ENCODE measurements at regions not wholly inside any gene's neighbourhood (a gene's known extent, or its start where the extent isn't known, plus 50 kb on each side); places are given as distances from the start of the nearest gene placed in this dataset.

GRCh38 chr5:5078009-5078897 is 61.9 kb upstream of the ADAMTS16 start:
- no peaks in the 10 kb centered on the region for H3K79me2 ChIP-seq (ENCODE audit: insufficient read depth, low read depth)
- H3K36me3 ChIP-seq (ENCODE audit: insufficient read depth): no peaks in the 10 kb centered on the region
- no peak overlapping the region for H3K27ac ChIP-seq
- no peak overlapping the region for H3K4me3 ChIP-seq (IDR thresholded peaks at IDR 0.05; ENCODE audit: insufficient read depth, low read depth, low read length)
- no peak for TF ChIP-seq CTCF (conservative IDR thresholded peaks at IDR 0.05; ENCODE audit: low read depth, low read length)
- no peaks in the 10 kb centered on the region for H3K4me1 ChIP-seq (ENCODE audit: low read depth, poor library complexity, severe bottlenecking)
- H3K4me2 ChIP-seq: no peak overlapping the region
- H3K27me3 ChIP-seq (ENCODE audit: insufficient read depth, low read depth): no peaks in the 10 kb centered on the region
- H4K20me1 ChIP-seq (ENCODE audit: insufficient read depth): no peaks in the 10 kb centered on the region
- H3K9ac ChIP-seq: no peak overlapping the region
- H2AFZ ChIP-seq (ENCODE audit: low read depth): no peak overlapping the region

GRCh38 chr5:5079876-5080275 is 60.3 kb upstream of the ADAMTS16 start:
- H3K4me1 ChIP-seq (ENCODE audit: low read depth, poor library complexity, severe bottlenecking): no peaks in the 10 kb centered on the region
- no peak overlapping the region for H3K4me3 ChIP-seq (IDR thresholded peaks at IDR 0.05; ENCODE audit: insufficient read depth, low read depth, low read length)
- H3K27me3 ChIP-seq (ENCODE audit: insufficient read depth, low read depth): no peaks in the 10 kb centered on the region
- no peak overlapping the region for H3K4me2 ChIP-seq
- H3K36me3 ChIP-seq (ENCODE audit: insufficient read depth): no peaks in the 10 kb centered on the region
- TF ChIP-seq CTCF (conservative IDR thresholded peaks at IDR 0.05; ENCODE audit: low read depth, low read length): no peak
- H3K79me2 ChIP-seq (ENCODE audit: insufficient read depth, low read depth): no peaks in the 10 kb centered on the region
- H3K9ac ChIP-seq: no peak overlapping the region
- H4K20me1 ChIP-seq (ENCODE audit: insufficient read depth): no peaks in the 10 kb centered on the region
- no peak overlapping the region for H2AFZ ChIP-seq (ENCODE audit: low read depth)
- H3K27ac ChIP-seq: no peak overlapping the region

GRCh38 chr5:5080790-5081189 is 59.3 kb upstream of the ADAMTS16 start:
- Histone ChIP-seq H3K27me3 (ENCODE audit: insufficient read depth, low read depth) (no peaks in the 10 kb centered on the region), H2AFZ (ENCODE audit: low read depth) (no peak overlapping the region), H3K79me2 (ENCODE audit: insufficient read depth, low read depth) (no peaks in the 10 kb centered on the region), H3K4me2 (no peak overlapping the region), H3K9ac (no peak overlapping the region), H3K4me3 (IDR thresholded peaks at IDR 0.05; ENCODE audit: insufficient read depth, low read depth, low read length) (no peak overlapping the region), H4K20me1 (ENCODE audit: insufficient read depth) (no peaks in the 10 kb centered on the region), H3K36me3 (ENCODE audit: insufficient read depth) (no peaks in the 10 kb centered on the region), H3K27ac (no peak overlapping the region), H3K4me1 (ENCODE audit: low read depth, poor library complexity, severe bottlenecking) (no peaks in the 10 kb centered on the region)
- no peak for TF ChIP-seq CTCF (conservative IDR thresholded peaks at IDR 0.05; ENCODE audit: low read depth, low read length)

- no peak for TF ChIP-seq CTCF (conservative IDR thresholded peaks at IDR 0.05; ENCODE audit: low read depth, low read length)
- Histone ChIP-seq H3K79me2 (ENCODE audit: insufficient read depth, low read depth) (no peaks in the 10 kb centered on the region), H3K9ac (no peak overlapping the region), H2AFZ (ENCODE audit: low read depth) (no peak overlapping the region), H3K4me3 (IDR thresholded peaks at IDR 0.05; ENCODE audit: insufficient read depth, low read depth, low read length) (no peak overlapping the region), H3K4me1 (ENCODE audit: low read depth, poor library complexity, severe bottlenecking) (no peaks in the 10 kb centered on the region), H3K4me2 (no peak overlapping the region), H3K27me3 (ENCODE audit: insufficient read depth, low read depth) (no peaks in the 10 kb centered on the region), H3K27ac (no peak overlapping the region), H4K20me1 (ENCODE audit: insufficient read depth) (no peaks in the 10 kb centered on the region), H3K36me3 (ENCODE audit: insufficient read depth) (no peaks in the 10 kb centered on the region)
These were observed 54.7 kb upstream of the ADAMTS16 start for GRCh38 chr5:5085381-5085780.
